GM12892 (cell line): ENCODE measurements at regions not wholly inside any gene's neighbourhood (a gene's known extent, or its start where the extent isn't known, plus 50 kb on each side); places are given as distances from the start of the nearest gene placed in this dataset.

Source experiments
- POLR2A ChIP-seq: IDR thresholded peaks from 2 replicates; pipeline ENCODE4 v1.6.1; 2011; ENCODE audit warnings: low read depth, low read length, control low read depth
- POLR2AphosphoS5 ChIP-seq: IDR thresholded peaks from 2 replicates; pipeline ENCODE4 v1.6.1; 2011; ENCODE audit warnings: low read depth, low read length, control low read depth

- TF ChIP-seq POLR2AphosphoS5 (no peak), POLR2A (no peak)
These were observed 491.1 kb upstream of the EYS start for GRCh38 chr6:66198062-66198624.
